ENCODE measurements at regions not wholly inside any gene's neighbourhood (a gene's known extent, or its start where the extent isn't known, plus 50 kb on each side); places are given as distances from the start of the nearest gene placed in this dataset.
"Not testable (repeated sequence)": the region's sequence is repeated elsewhere in the genome, so short reads cannot be mapped to it uniquely, and the experiment has no call there.

GRCh38 chrX:13219991-13220764, 99.7 kb downstream of the ATXN3L start:
- Histone ChIP-seq H3K27me3 (ENCODE audit: control insufficient read depth, insufficient read depth, low read length) (no peaks in the 10 kb centered on the region), H3K36me3 (ENCODE audit: control insufficient read depth, insufficient read depth, low read length) (no peaks in the 10 kb centered on the region), H3K4me3 (ENCODE audit: low read depth, low read length) (no peak overlapping the region)
- TF ChIP-seq, protein P1, sequence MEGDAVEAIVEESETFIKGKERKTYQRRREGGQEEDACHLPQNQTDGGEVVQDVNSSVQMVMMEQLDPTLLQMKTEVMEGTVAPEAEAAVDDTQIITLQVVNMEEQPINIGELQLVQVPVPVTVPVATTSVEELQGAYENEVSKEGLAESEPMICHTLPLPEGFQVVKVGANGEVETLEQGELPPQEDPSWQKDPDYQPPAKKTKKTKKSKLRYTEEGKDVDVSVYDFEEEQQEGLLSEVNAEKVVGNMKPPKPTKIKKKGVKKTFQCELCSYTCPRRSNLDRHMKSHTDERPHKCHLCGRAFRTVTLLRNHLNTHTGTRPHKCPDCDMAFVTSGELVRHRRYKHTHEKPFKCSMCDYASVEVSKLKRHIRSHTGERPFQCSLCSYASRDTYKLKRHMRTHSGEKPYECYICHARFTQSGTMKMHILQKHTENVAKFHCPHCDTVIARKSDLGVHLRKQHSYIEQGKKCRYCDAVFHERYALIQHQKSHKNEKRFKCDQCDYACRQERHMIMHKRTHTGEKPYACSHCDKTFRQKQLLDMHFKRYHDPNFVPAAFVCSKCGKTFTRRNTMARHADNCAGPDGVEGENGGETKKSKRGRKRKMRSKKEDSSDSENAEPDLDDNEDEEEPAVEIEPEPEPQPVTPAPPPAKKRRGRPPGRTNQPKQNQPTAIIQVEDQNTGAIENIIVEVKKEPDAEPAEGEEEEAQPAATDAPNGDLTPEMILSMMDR (IDR thresholded peaks at IDR 0.05; ENCODE audit: insufficient read depth, low read length, poor library complexity, severe bottlenecking), result no peak
- no peak for DNase-seq (ENCODE audit: low read depth)

GRCh38 chrX:13218758-13219157, 101.1 kb downstream of the ATXN3L start:
- no peaks in the 10 kb centered on the region for H3K36me3 ChIP-seq (ENCODE audit: control insufficient read depth, insufficient read depth, low read length)
- no peaks in the 10 kb centered on the region for H3K27me3 ChIP-seq (ENCODE audit: control insufficient read depth, insufficient read depth, low read length)
- no peak for DNase-seq (ENCODE audit: low read depth)
- TF ChIP-seq, protein P1 (IDR thresholded peaks at IDR 0.05; ENCODE audit: insufficient read depth, low read length, poor library complexity, severe bottlenecking), result no peak
- no peak overlapping the region for H3K4me3 ChIP-seq (ENCODE audit: low read depth, low read length)

DNA sequence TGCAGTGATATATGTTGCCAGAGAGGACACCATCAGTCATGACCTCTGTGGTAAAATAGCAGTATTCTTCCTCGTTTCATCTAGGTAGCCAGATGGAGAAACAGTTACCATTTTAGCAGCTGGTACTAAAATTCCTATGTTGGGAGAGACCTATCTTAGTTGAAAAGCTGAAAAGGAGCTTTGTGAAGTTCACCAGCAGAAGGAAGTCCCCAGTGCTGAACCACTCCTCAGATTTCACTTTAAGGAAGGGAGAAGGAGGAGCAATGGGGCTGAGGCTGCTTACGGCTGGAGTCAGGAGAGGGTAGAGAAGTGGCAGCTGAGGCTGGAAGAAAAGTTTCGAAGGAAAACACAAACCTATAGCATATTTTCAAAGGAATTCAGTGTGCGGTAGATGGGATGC, 103.7 kb downstream of the ATXN3L start:
- Histone ChIP-seq H3K4me3 (ENCODE audit: low read depth, low read length) (no peak overlapping the region), H3K27me3 (ENCODE audit: control insufficient read depth, insufficient read depth, low read length) (no peaks in the 10 kb centered on the region), H3K36me3 (ENCODE audit: control insufficient read depth, insufficient read depth, low read length) (no peaks in the 10 kb centered on the region)
- no peak for DNase-seq (ENCODE audit: low read depth)
- TF ChIP-seq, protein P1 (IDR thresholded peaks at IDR 0.05; ENCODE audit: insufficient read depth, low read length, poor library complexity, severe bottlenecking), result no peak

GRCh38 chrX:13215729-13216128, 104.1 kb downstream of the ATXN3L start:
- Histone ChIP-seq H3K27me3 (ENCODE audit: control insufficient read depth, insufficient read depth, low read length) (no peaks in the 10 kb centered on the region), H3K36me3 (ENCODE audit: control insufficient read depth, insufficient read depth, low read length) (no peaks in the 10 kb centered on the region), H3K4me3 (ENCODE audit: low read depth, low read length) (no peak overlapping the region)
- DNase-seq (ENCODE audit: low read depth), result no peak
- TF ChIP-seq, protein P1 (IDR thresholded peaks at IDR 0.05; ENCODE audit: insufficient read depth, low read length, poor library complexity, severe bottlenecking), result no peak

DNA sequence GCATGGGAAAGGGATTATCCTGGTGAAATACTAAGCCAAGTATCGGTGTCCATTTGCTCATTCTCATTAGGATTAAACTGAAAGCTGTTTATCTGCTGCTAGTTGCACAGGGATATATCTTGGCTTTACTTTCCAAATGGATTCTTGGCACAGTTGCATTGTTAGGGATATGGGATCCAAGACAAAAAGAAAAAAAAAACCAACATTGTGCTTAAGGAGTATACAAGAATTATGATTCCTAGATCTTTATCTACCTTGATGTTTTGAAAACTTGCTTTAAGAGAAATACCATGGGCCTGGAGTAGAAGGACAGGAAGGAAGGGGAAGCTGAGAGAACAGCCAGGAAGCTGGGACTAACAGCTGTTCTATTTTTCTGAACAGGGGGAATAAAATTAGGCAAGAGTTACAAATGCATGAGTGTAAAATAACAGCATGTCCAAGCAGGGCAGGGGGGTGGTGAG, 107.6 kb downstream of the ATXN3L start:
- no peak for DNase-seq (ENCODE audit: low read depth)
- Histone ChIP-seq H3K4me3 (ENCODE audit: low read depth, low read length) (no peak overlapping the region), H3K36me3 (ENCODE audit: control insufficient read depth, insufficient read depth, low read length) (no peaks in the 10 kb centered on the region), H3K27me3 (ENCODE audit: control insufficient read depth, insufficient read depth, low read length) (no peaks in the 10 kb centered on the region)
- TF ChIP-seq, protein P1 (IDR thresholded peaks at IDR 0.05; ENCODE audit: insufficient read depth, low read length, poor library complexity, severe bottlenecking), result no peak

DNA sequence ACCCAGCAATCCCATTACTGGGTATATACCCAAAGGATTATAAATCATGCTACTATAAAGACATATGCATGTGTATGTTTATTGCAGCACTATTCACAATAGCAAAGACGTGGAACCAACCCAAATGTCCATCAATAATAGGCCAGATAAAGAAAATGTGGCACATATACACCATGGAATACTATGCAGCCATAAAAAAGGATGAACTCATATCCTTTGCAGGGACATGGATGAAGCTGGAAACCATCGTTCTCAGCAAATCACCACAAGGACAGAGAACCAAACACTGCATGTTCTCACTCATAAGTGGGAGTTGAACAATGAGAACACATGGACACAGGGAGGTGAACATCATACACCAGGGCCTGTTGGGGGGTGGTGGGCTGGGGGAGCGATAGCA, 109.7 kb downstream of the ATXN3L start:
- H3K36me3 ChIP-seq (ENCODE audit: control insufficient read depth, insufficient read depth, low read length); DNase-seq (ENCODE audit: low read depth); H3K27me3 ChIP-seq (ENCODE audit: control insufficient read depth, insufficient read depth, low read length); H3K4me3 ChIP-seq (ENCODE audit: low read depth, low read length): not testable (repeated sequence)

- not testable (repeated sequence) for H3K4me3 ChIP-seq (ENCODE audit: low read depth, low read length); DNase-seq (ENCODE audit: low read depth); H3K27me3 ChIP-seq (ENCODE audit: control insufficient read depth, insufficient read depth, low read length); H3K36me3 ChIP-seq (ENCODE audit: control insufficient read depth, insufficient read depth, low read length)
Measured at GRCh38 chrX:13209704-13210103, 110.1 kb downstream of the ATXN3L start.

Data from kidney epithelial cell (primary cell).